Ishikawa (cell line): ENCODE measurements at regions not wholly inside any gene's neighbourhood (a gene's known extent, or its start where the extent isn't known, plus 50 kb on each side); places are given as distances from the start of the nearest gene placed in this dataset.

Source experiments
- CEBPB ChIP-seq: IDR thresholded peaks from 2 replicates; pipeline ENCODE4 v1.6.1; 2012
- CREB1 ChIP-seq: IDR thresholded peaks from 2 replicates; pipeline ENCODE4 v1.6.1; 2012; ENCODE audit warnings: low read depth
- EGR1 ChIP-seq: IDR thresholded peaks from 2 replicates; pipeline ENCODE4 v1.6.1; 2012
- EP300 ChIP-seq: IDR thresholded peaks from 2 replicates; pipeline ENCODE4 v1.6.1; 2012; ENCODE audit warnings: borderline replicate concordance
- FOXM1 ChIP-seq: IDR thresholded peaks from 2 replicates; pipeline ENCODE4 v1.6.1; 2012; ENCODE audit warnings: low read depth, borderline replicate concordance
- NFIC ChIP-seq: IDR thresholded peaks from 2 replicates; pipeline ENCODE4 v1.6.1; 2012
- RAD21 ChIP-seq: IDR thresholded peaks from 2 replicates; pipeline ENCODE4 v1.6.1; 2012; ENCODE audit warnings: low read depth
- TAF1 ChIP-seq: IDR thresholded peaks from 2 replicates; pipeline ENCODE4 v1.6.1; 2012; ENCODE audit warnings: low read depth, mild to moderate bottlenecking
- TCF12 ChIP-seq: IDR thresholded peaks from 2 replicates; pipeline ENCODE4 v1.6.1; 2012; ENCODE audit warnings: low read depth
- TEAD4 ChIP-seq: IDR thresholded peaks from 2 replicates; pipeline ENCODE4 v1.6.1; 2012
- USF1 ChIP-seq: IDR thresholded peaks from 2 replicates; pipeline ENCODE4 v1.6.1; 2012
- YY1 ChIP-seq: IDR thresholded peaks from 2 replicates; pipeline ENCODE4 v1.6.1; 2012; ENCODE audit warnings: low read depth
- ZBTB7A ChIP-seq: IDR thresholded peaks from 2 replicates; pipeline ENCODE4 v1.6.1; 2012; ENCODE audit warnings: low read depth
- TF ChIP-seq, protein P1 (sequence below): IDR thresholded peaks from 2 replicates; pipeline ENCODE4 v1.6.1; 2012; ENCODE audit warnings: low read depth, mild to moderate bottlenecking
- TF ChIP-seq, protein P2 (sequence below): IDR thresholded peaks from 2 replicates; pipeline ENCODE4 v1.6.1; 2012

- TF ChIP-seq TCF12 (no peak), YY1 (no peak), TAF1 (no peak), USF1 (no peak), ZBTB7A (no peak), CREB1 (no peak), EGR1 (no peak), NFIC (no peak), CEBPB (no peak), EP300 (no peak), RAD21 (no peak), TEAD4 (no peak), FOXM1 (no peak)
Measured at GRCh38 chr5:8868283-8868682, 677.6 kb downstream of the SEMA5A start.

DNA sequence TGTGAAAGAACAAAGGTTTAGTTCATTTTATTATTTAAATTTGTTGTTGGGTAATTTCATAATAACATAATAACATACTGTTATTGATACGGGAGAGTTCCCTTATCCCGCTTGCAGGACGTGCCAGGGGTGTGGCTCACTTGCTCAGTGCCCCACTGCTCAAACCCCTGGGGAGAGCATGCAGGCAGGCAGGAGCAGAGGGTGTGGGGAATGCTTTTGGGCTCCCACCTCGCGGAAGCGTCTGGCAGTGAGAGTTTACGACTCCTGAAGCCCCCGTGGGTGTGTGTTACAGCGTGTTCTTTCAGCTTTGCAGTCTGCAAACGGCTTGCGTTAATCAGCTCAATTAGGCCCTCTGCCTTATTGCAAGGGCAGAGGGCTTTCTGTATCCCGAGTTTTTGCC lies 675.9 kb downstream of the SEMA5A start:
- TF ChIP-seq EP300, result no peak

DNA sequence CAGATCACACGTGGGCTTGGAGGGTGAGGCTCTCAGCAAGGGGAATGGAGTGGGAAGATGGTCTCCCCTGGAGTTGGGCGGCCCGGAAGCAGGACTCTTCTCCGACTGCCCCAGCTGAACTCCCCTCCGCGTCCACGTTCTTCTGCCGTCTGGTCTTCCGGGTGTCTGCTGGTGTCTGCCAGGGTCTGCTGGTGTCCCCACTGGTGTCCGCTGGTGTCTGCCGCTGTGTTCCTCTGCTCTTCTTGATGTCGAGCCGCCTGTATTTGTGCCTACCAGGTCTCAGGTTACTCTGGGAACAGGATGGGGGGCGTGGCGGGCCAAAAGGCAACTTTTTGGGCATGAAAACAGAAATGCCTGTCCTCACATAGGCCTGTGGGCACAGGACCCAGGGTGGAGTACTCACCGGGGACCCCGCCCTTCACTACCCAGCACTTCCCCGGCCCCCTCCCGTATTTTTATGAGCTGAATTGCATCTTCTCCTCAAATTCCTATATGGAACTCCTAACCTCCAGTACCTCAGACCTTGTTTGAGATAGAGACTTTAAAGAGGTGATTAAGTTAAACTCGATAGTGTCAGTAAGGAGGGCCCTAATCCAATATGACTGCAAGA lies 675.4 kb downstream of the SEMA5A start:
- TF ChIP-seq CREB1 (no peak), FOXM1 (no peak), RAD21 (no peak), TAF1 (no peak), TCF12 (no peak)

DNA sequence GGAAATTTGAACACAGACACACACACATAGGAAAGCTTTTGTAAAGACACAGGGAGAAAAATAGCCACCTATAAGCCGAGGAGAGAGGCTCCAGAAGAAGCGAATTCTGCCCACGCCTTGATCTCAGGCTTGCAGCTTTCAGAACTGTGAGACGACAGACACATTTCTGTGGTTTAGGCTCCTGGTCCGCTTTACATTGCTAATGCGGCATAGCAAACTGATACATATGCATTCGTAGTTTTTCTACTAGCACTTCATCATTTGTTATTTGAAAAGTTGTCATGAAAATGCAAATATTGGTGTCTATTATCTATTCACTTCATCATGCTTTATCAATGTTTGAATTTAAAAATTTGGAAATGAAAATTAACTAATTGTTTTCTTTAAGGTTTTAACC lies 674.9 kb downstream of the SEMA5A start:
- TF ChIP-seq NFIC (no peak), TEAD4 (no peak), CEBPB (no peak), EP300 (no peak), TCF12 (no peak)

GRCh38 chr5:8871446-8871845 lies 674.4 kb downstream of the SEMA5A start:
- TF ChIP-seq, protein P1, sequence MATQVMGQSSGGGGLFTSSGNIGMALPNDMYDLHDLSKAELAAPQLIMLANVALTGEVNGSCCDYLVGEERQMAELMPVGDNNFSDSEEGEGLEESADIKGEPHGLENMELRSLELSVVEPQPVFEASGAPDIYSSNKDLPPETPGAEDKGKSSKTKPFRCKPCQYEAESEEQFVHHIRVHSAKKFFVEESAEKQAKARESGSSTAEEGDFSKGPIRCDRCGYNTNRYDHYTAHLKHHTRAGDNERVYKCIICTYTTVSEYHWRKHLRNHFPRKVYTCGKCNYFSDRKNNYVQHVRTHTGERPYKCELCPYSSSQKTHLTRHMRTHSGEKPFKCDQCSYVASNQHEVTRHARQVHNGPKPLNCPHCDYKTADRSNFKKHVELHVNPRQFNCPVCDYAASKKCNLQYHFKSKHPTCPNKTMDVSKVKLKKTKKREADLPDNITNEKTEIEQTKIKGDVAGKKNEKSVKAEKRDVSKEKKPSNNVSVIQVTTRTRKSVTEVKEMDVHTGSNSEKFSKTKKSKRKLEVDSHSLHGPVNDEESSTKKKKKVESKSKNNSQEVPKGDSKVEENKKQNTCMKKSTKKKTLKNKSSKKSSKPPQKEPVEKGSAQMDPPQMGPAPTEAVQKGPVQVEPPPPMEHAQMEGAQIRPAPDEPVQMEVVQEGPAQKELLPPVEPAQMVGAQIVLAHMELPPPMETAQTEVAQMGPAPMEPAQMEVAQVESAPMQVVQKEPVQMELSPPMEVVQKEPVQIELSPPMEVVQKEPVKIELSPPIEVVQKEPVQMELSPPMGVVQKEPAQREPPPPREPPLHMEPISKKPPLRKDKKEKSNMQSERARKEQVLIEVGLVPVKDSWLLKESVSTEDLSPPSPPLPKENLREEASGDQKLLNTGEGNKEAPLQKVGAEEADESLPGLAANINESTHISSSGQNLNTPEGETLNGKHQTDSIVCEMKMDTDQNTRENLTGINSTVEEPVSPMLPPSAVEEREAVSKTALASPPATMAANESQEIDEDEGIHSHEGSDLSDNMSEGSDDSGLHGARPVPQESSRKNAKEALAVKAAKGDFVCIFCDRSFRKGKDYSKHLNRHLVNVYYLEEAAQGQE, result no peak
- TF ChIP-seq TAF1, result no peak
- no peak for TF ChIP-seq EGR1
- TF ChIP-seq TEAD4, result no peak
- TF ChIP-seq EP300, result no peak

GRCh38 chr5:8875722-8876121 lies 670.2 kb downstream of the SEMA5A start:
- TF ChIP-seq USF1, result no peak
- TF ChIP-seq RAD21, result no peak
- TF ChIP-seq EP300, result no peak
- no peak for TF ChIP-seq CEBPB
- TF ChIP-seq ZBTB7A, result no peak
- TF ChIP-seq TEAD4, result no peak
- TF ChIP-seq NFIC, result no peak
- no peak for TF ChIP-seq FOXM1
- TF ChIP-seq TAF1, result no peak
- no peak for TF ChIP-seq TCF12

DNA sequence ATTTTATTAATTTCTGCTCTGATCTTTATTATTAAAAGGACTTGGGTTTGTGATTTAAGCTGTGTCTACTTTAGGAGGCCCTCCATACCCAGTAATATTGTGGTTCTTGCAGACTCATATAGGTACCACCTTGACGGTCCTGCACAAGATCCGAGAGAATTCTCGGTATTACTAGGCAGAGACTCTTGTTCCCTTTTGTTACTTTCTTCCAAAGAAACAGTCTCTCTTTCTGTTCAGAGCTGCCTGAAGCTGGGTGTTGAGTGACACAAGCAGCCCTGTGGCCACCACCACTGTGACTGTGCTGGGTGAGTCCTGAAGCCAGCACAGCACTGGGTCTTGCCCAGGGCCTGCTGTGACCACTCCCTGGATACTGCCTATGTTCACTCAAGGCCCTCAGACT lies 666.6 kb downstream of the SEMA5A start:
- TF ChIP-seq USF1 (no peak), ZBTB7A (no peak), RAD21 (no peak), YY1 (no peak)

- TF ChIP-seq USF1, result no peak
- no peak for TF ChIP-seq RAD21
- TF ChIP-seq YY1, result no peak
- no peak for TF ChIP-seq CEBPB
- no peak for TF ChIP-seq TCF12
- no peak for TF ChIP-seq TEAD4
- TF ChIP-seq TAF1, result no peak
- no peak for TF ChIP-seq NFIC
- TF ChIP-seq, protein P2, sequence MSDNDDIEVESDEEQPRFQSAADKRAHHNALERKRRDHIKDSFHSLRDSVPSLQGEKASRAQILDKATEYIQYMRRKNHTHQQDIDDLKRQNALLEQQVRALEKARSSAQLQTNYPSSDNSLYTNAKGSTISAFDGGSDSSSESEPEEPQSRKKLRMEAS, result no peak
- no peak for TF ChIP-seq EGR1
- no peak for TF ChIP-seq EP300
- no peak for TF ChIP-seq CREB1
- TF ChIP-seq ZBTB7A, result no peak
- TF ChIP-seq, protein P1, result no peak
- TF ChIP-seq FOXM1, result no peak
Measured at GRCh38 chr5:8884029-8884428, 661.8 kb downstream of the SEMA5A start.
